Medulla oblongata (tissue), 1 donor: ENCODE measurements at regions not wholly inside any gene's neighbourhood (a gene's known extent, or its start where the extent isn't known, plus 50 kb on each side); places are given as distances from the start of the nearest gene placed in this dataset.
"Not testable (repeated sequence)": the region's sequence is repeated elsewhere in the genome, so short reads cannot be mapped to it uniquely, and the experiment has no call there.

Experiments used
- DNase-seq: peaks from one replicate; pipeline ENCODE4 v3.0.0-alpha.2; 2015; ENCODE audit errors: extremely low spot score

DNA sequence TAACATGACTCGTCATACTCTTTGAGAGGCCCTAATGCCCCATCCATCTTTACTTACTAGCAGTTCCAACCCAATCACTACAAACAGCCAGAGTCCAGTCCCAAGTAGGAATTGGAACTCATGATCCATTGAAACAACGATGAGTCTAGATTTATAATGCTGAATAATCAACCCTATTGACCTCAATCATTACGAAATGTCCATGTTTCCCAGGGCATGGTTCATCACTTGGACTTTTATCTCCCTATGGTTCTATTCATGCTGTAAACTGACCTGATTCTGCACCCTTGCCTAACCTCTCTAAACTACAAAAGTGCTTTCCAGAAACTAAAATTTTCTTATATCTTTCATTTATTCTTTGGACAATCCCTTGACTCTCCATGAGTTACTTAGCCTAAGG lies 840.0 kb upstream of the B3GALT2 start:
- DNase-seq, result no peak

DNA sequence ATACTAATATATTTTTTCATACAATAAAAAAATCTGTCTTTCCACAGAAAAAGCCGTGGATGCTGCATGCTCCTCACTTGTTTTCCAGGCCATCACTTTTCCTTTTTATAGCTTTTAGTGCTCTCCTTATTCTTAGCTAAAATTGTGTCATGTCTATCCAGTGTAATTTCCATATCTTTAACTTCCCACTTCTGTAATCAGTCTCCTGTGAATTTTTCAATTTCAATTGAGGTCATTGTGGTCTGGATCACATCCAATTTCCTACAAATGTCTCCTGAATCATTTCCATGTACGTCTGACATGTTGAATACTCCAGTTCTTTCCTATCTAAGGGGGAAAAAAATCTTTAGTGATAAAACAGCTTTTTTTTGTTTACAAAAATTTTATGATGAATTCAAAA lies 838.2 kb upstream of the B3GALT2 start:
- DNase-seq, result no peak

DNA sequence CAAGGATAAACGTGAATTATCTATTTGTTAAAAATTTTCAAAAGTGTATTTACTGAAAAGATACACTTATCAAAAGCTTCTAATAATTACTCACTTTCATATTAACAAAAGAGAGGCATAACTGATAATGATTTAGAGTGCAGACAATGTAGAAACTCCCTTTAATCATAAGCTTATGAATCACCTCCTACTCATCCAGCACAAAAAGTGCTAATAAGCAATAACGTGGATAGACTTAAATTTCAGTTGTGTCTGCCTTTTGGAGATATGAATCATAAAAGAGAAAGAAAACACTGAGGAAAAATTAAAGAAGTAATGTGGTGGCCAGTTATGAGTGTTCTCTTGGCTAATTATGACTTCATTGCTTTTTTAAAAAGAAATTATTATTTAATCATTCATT lies 827.6 kb upstream of the B3GALT2 start:
- DNase-seq, result no peak

DNA sequence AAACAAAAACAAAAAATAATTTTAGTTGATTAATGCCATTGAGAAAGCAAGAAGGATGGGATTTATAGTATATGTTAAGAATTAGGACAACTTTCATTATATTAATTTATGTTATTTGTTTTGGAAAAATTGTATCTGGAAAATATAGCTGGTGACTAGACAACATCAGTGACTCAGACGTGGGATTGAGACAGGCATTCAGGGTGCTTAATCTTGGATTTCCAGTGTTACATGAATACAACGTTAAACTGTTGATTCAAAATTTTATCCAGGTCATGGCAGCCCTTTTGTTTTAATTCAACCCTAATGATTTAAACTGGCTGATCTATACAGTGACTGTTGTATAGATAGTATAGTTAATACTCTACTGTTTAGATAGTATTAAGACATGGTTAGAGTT lies 827.1 kb upstream of the B3GALT2 start:
- no peak for DNase-seq

DNA sequence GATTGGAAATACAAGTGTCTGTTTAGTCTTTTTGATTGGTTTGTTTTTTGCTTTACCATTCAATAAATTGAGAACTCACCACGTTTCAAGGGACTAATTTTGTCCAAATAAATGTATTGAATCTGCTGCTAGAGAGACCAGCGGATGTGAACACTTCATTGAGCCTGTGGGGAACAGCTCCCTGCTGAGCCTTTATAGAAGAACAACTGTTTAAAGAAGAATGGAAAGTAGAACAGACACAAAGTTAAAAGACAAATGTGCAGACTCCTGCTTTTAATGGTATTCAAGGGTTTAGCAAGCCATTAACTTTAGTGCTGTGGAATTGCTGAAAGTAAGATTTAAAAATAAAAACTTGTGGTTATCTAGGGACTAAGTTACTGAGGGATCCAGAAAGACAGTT lies 817.7 kb upstream of the B3GALT2 start:
- no peak for DNase-seq

DNA sequence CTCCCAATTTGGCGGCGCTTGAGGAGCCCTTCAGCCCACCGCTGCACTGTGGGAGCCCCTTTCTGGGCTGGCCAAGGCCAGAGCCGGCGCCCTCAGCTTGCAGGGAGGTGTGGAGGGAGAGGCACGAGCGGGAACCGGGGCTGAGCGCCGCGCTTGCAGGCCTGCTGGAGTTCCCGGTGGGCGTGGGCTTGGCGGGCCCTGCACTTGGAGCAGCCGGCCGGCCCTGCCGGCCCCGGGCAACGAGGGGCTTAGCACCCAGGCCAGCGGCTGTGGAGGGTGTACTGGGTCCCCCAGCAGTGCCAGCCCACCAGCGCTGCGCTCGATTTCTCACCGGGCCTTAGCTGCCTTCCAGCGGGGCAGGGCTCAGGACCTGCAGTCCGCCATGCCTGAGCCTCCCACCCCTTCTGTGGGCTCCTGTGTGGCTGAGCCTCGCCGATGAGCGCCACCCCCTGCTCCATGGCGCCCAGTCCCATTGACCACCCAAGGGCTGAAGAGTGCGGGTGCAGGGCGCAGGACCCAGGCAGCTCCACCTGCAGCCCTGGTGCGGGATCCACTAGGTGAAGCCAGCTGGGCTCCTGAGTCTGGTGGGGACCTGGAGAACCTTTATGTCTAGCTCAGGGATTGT lies 815.4 kb upstream of the B3GALT2 start:
- not testable (repeated sequence) for DNase-seq

DNA sequence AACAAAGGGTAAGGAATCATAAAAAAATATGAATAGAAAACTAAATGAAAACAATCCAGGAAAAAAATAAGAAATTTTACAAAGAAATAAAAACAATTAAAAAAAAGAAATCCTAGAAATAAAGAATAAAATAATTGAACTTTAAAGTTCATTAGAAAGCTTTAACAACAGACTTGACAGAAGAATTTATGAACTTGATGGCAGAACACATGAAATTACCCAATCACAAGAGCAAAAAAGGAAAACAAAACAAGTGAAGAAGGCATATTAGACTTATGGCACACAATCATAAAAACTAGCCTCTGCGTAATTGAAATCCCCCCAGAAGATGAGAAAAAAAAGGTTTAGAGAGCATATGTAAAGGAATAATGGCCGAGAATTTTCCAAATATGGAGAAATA lies 802.5 kb upstream of the B3GALT2 start:
- no peak for DNase-seq

DNA sequence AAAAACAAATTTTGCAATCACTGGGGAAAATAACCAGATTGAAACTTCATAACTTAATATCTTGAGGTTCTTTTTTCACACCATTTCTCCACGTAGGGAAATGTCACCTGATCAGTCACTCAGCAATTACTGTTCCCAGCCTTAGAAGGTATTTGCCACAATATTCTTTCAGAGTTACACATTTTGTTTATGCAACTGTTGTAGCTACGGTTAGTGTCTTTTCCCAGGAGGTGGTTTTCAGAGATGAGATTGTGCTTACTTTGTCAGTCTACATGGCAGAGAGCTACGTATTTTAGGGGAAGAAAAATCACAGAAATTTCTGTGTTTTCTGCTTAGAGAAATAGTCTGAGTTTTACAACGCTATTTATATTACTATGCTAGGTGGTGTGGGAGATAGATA lies 792.8 kb upstream of the B3GALT2 start:
- DNase-seq, result no peak

DNA sequence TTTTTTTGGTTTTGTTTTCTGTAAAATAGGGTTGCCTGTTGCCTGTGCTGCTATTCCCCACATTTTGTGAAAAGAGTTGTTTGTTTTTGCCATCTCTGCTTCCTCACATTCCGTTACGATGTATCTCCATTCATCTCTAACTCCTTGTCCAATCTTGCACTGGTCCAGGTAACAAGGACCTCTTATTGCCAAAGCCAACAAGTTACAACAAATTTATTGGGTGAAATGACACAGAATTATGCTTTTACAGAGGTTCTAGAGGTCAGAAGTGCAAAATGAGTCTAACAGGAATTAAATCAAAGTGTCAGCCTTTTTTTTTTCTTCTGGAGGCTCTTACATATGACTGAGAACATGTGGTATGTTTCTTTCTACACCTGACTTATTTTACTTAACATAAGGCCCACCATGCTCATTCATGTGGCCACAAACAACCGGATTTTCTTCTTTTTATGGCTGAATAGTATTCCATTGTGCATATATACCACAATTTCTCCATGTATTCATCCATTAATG lies 787.9 kb upstream of the B3GALT2 start:
- DNase-seq, result no peak

DNA sequence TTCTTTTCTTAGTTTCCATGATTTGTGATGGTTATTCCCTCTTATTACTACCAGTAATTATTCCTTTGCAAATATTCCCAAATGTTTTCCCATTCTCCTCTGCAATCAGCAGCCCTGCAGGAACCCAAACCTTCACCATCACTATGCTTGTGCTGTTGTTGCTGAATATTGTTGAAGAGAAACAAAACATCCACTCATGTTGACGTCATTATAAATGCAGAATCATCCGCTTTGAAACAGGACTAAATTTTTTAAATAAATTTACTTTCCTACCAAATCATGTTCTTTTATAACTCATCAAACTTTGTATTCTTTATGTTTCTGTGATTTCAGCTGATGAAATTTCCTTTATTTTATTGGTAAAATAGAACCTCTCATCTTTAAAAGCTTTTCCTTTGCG lies 787.0 kb upstream of the B3GALT2 start:
- DNase-seq, result no peak

DNA sequence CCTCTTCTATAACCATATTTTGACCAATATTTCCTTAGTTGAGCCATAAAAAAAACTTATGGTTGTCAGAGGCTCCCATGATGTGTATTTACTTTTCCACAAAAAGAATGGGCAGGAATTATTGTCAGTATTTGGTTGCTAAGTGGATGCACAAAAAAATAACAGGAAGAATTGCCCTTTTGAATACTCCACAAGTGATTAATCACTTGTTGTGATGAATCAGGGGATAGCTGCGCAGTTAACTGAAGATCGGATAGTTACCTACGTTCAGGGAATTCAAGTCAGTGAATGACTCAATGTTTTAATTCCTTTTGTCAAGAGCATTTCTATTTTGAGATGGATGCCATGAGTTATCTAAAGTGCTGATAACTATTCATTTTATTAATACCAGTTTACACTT lies 785.2 kb upstream of the B3GALT2 start:
- DNase-seq, result no peak

DNA sequence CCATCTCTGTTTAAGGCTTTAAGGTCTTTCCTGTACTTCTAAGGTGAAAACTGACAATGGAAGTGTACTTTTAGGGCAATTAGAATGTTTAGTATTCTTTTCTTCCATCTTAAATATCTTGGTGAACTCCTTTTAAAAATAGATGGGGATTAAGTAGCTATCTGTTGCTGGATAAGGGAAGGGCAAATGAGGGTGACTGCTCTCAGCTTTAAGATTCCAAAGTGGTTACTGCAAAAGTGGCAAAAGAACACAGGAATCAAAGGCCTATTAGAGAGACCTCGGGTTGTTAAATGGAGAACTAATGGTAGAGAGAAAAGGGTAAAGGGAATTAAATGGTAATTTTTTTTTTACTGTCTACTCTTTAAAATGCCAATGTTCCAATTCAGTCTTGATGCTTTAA lies 774.1 kb upstream of the B3GALT2 start:
- no peak for DNase-seq

DNA sequence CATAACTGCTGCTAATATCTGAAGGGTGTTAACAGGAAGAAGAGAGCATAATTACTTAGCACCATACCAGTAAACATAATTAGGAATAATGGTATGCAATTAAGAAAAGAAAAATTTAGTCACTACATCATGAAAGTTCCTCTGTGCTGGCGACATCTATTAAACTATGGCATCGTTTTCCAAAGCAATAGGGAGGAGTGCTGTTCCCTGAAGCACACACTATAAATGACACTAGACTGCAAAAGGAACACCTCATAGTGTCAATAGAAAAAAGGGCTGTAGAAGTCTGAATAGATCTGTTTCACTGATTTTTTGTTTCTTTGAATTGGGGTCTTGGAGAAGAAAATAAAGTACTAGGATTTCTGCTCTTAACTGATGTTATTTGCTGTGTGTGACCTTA lies 773.6 kb upstream of the B3GALT2 start:
- no peak for DNase-seq

DNA sequence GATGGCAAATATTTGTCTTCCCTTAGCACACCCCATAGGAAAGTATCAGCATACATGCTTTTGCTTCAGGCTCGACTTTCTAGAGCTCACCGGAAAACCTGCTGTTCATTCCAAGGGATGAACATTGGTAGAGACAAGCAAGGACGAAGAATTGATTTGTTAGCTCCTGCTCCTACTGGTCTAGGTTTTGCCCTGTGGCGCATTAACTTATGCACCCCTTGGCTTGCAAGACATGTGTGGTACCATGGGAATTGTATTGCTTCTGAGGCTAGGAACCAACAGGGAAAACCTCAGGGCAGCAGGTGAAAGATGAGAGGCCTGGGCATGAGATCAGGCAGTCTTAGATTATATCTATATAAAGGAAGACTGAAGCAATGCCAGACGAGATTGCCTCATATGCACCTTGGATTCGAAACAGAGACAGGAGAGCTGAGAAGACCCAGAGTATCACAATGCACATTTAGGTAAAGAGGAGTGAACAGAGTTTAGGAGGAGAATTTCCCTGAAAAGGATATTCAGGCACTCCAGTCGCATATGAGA lies 771.2 kb upstream of the B3GALT2 start:
- no peak for DNase-seq

DNA sequence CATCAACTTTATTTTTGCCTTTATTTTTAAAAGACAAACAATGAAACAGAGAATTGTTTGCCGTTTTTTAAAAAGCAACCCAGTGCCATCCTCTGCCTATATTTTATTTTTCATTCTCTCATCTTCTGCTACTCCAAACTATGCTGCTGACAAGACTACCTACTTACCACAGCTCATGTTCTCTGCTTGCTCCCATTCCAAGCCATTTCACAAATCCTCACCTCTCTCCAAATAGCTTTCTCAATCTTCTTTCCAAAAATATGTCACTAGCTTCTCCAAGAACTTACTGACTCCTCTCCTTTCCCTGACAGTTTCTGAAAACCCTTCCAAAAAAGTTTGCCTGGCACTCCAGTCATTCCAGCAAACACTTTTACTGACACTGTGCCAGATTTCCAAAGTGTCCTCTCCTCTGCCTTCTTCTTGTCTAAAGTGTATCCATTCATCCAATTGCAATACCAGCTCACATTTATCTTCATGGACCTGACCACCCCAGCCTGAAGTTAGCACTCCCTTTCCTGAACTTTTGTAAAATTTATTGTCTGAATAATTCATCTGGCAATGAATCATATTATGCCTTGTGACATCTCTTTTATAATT lies 766.5 kb upstream of the B3GALT2 start:
- no peak for DNase-seq

DNA sequence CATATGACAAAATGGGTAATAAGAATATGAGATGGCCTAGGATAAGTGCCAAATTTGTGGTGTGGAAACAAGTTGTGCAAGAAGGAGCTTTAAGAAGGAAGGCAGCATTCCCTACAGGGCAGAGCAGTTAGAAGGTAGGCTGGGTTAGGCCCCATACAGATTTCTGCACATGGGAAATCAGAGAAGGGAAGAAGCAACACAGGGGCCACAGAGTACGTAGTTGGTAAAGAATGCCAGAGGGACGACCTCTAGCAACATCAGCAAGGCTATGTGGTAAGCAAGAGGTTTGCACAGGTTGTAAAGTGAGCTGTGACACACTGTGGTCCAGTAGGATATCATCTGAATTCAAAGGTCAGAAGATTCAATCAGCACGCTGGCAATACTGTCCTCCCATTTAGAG lies 765.6 kb upstream of the B3GALT2 start:
- DNase-seq, result no peak

DNA sequence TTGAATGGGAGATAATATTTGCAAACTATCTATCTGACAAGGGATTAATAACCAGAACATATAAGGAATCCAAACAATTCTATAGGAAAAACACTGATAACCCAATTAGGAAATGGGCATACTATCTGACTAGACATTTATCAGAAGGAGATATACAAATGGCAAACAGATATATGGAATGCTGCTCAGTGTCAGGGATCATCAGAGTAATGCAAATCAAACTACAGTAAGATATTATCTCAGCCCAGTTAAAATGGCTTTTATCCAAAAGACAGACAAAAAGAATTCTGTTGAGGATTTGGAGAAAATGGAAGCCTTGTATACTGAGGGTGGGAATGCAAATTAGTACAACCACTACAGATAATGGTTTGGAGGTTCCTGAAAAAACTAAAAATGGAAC lies 758.0 kb upstream of the B3GALT2 start:
- DNase-seq, result no peak

DNA sequence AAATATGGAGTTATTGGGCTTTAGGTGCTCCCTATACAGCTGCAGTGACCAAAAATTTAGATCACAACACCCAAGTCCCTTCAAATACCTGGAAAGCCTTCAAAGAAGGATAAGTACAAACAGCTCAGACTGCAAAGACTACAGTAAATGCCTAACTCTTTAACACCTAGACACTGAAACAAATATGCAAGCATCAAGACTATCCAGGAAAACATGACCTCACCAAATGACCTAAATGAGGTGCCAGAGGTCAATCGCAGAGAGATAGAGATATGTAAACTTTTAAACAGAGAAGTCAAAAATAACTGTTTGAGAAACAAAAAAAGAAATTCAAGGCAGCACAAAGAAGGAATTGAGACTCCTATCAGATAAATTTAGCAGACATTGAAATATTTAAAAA lies 753.8 kb upstream of the B3GALT2 start:
- DNase-seq, result no peak

DNA sequence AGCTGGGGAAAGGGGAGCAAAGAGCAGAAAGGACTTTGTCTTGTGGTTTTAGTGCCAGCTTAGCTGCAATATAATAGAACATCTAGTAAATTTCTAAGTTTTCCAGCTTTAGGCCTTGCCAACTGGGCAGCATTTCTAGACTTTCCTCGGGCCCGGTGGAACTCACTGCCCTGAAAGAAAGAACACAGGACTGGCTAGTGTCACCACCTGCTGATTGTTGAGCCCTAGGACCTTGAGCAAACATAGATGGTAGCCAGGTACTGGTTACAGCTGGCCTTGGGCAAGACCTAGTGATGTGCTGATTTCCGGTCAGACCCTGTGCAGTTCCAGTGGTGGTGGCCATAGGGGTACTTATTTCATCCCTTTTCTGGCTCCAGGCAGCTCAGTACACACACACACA lies 753.2 kb upstream of the B3GALT2 start:
- DNase-seq, result no peak

DNA sequence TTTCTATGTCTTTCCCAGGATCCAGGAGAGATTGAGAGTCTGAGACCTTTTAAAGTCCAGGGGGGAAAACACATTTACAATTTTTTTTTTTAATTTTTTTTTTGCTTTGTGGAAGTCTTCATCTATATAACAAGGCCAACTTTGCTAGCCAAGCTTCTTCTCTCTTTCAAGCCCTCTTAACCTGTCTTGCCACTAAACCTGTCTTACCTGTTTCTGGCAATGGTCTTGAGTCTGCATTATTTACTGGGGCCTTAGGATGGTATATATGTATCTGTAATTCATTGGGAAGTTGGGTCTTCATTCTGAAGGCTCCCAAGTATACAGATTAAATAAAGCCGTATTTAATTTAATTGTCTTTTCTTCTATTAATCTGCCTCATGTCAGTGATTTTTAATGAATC lies 750.9 kb upstream of the B3GALT2 start:
- DNase-seq, result no peak

DNA sequence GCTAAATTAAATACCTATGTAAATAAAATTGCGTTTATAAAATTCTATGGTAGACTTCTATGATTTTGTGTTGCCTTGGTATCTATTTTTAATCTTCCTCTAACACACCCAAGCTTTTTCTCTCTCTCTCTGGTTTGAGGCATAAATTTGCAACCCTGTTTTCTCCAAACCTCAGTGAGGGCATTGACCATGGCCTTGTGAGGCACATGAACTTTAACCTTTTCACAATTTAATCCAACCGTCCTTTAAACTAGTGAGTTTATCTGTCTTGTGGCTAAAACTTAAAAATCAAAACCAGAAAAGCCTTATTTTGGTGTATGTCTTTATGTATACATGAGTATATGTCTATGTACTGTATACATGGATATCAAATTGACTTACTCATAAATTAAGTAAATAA lies 746.6 kb upstream of the B3GALT2 start:
- no peak for DNase-seq

DNA sequence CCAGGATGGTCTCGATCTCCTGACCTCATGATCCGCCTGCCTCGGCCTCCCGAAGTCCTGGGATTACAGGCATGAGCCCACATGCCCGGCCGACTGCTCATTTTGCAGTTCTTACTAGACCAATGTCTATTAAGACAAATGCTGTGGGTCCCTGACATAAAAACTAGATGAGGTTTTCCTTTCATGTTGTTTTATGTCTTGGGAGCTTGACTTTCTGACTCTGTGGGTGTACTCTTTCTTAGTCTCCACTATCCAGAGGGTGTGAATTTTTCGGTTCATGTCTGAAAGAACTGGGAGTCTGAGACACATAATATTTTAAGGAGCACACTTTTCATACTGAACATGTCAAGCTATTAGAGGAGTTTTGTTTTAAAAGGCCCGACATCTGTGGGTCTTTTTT lies 744.9 kb upstream of the B3GALT2 start:
- DNase-seq, result no peak

DNA sequence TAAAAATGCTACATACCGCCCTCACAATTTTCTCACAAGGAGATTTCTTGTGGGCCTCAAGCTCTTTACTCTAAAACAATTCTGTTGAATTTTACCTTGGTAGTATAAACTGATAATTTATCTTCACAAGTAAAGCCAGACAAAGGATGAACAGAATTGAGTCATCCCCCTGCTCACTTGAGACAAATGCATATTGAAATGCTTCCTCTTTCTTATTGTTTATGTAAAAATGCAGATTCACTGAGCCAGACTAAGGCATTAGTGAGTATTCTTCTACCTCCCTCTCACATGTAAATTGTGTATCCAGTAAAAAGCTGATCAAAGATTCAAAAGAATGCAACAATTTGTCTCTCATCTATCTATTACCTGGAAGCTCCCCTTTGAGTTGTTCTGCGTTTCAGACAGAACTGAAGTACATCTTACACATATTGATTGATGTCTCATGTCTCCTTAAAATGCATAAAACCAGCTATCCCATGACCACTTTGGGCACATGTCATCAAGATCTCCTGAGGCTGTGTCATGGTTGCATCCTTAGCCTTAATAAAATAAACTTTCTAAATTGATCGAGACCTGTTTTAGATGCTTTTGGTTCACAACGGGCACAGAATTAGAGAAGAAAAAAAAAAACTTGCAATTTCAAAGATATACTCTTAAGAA lies 743.1 kb upstream of the B3GALT2 start:
- DNase-seq, result no peak
